GM19452 (cell line): ENCODE measurements at regions not wholly inside any gene's neighbourhood (a gene's known extent, or its start where the extent isn't known, plus 50 kb on each side); places are given as distances from the start of the nearest gene placed in this dataset.
"Not testable (repeated sequence)": the region's sequence is repeated elsewhere in the genome, so short reads cannot be mapped to it uniquely, and the experiment has no call there.

Source experiments
- ATAC-seq: cut with Tn5 transposase; IDR thresholded peaks from one replicate; pipeline ENCODE4 v1.9.1; 2021; ENCODE audit not compliant: unreplicated experiment

DNA sequence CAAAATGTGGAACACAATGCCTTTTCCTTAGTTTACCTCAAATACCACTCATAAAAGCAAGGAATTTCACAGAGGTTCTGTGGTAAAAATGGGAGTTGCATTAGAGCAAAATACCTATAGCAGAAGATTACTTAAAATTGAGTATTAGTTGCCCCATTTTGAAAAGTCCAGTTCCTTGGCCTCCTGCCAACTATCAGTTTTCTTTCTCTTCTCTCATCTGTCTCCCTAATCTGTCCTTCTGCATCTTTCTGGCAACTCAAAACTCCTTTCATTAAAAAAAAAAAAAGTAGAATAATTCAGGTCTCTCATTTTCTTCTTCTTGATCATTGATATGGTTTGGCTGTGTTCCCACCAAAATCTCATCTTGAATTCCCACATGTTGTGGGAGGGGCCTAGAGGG is 127.3 kb downstream of the ATP23 start:
- ATAC-seq: no peak

- no peak for ATAC-seq
Measured at GRCh38 chr12:58069268-58069963, 128.0 kb downstream of the ATP23 start.

GRCh38 chr12:58071994-58072393 is 130.6 kb downstream of the ATP23 start:
- no peak for ATAC-seq

GRCh38 chr12:58074259-58074658 is 132.9 kb downstream of the ATP23 start:
- ATAC-seq: no peak

DNA sequence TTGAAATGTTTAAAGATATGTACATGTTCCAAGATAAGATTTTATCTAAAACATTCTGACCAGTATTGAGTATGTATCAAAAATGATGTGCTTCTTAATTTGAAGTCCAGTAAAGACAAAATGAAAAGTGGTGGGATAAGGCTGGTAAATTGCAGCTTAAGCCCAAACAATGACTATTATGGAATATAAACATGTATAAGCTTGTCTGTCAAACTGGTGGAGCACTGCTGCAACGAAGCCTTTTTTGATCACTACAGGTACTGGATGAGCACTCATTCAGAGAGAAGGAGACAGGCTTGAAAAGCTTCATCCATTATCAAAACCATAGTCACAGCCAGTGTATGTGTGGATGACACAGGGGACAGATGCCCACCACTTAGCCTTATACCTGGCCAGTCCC is 138.4 kb downstream of the ATP23 start:
- no peak for ATAC-seq

DNA sequence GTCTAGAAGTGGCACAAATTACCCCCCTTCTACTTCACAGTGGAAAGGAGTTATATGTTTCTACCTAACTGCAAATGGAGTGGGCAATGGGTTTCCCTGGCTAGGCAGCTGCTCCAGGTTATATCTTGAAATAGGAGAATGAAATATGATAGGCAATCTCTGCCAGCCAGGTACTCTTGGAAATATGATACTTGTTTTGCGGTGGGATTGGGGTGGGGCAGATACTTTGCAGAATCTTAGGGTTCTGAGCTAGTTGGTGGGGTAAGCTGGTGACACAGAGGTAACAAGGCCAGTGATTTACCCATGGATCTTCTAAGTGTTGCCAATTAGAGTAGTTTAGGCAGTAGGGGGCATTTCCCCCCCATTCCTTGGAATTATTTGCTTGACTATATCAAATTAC is 140.1 kb downstream of the ATP23 start:
- ATAC-seq: no peak

GRCh38 chr12:58082996-58083395 is 141.6 kb downstream of the ATP23 start:
- no peak for ATAC-seq

- ATAC-seq: no peak
Measured at GRCh38 chr12:58086006-58086405, 144.6 kb downstream of the ATP23 start.

- ATAC-seq: no peak
Measured at GRCh38 chr12:58086930-58087329, 145.6 kb downstream of the ATP23 start.

GRCh38 chr12:58087423-58088127 is 146.2 kb downstream of the ATP23 start:
- ATAC-seq: no peak

DNA sequence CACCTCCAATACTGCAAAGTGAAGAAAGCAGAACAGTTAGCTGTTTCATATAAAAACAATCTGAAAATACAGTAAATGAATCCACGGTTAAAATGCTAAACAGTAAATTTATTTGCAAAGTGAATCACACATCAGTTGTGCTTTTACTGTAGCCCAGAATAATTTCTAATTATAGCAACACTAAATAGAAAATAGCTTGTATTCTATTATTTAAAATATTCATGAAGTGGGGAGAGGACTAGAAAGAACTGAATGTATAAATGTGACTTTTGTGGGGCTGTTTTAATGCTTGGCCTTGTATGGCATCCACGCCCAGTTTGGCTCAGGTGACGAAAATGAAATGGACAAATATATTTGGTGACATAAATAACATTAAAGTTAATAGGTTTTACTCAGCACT is 148.2 kb downstream of the ATP23 start:
- no peak for ATAC-seq

GRCh38 chr12:58090685-58091084 is 149.3 kb downstream of the ATP23 start:
- ATAC-seq: no peak

DNA sequence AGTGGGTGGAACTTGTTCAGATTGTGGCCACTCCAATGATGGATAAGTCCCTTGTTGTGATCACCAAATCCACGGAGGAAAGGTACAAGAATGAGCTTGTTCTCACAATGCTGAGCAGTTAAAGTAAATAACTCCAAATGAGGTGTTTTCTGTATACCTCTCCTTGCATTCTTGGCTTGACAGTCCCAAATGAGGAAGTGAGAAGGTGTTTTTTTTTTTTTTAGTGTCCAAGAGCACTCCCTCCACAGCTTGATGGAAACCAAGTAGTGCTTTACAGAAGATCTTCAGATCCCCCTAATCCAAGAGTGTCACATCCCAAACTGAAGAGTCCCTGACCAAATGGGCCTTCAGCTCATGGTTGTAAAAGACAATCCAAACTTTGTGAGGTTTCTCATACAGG is 153.6 kb downstream of the ATP23 start:
- ATAC-seq: no peak

DNA sequence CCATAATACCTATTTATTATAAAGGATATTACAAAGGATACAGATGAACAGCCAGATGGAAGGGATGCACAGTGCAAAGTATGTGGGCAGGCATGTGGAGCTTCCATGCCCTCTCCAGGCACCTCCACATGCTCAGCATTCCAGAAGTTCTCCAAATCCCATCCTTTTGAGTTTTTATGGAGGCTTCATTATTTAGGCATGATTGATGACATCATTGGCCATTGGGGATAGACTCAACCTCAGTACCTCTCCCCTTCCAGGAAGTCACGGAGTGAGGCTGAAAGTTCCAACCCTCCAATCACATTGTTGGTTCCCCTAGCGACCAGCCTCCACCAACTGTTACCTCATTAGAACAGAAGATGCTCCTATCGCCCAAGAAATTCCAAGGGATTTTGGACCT is 156.4 kb downstream of the ATP23 start:
- no peak for ATAC-seq

- ATAC-seq: no peak
Measured at GRCh38 chr12:58099476-58099875, 158.1 kb downstream of the ATP23 start.

- ATAC-seq: no peak
Measured at GRCh38 chr12:58104351-58104755, 163.0 kb downstream of the ATP23 start.

GRCh38 chr12:58105225-58106119 is 164.1 kb downstream of the ATP23 start:
- no peak for ATAC-seq

GRCh38 chr12:58106195-58106594 is 164.8 kb downstream of the ATP23 start:
- no peak for ATAC-seq

- ATAC-seq: no peak
Measured at GRCh38 chr12:58117201-58117600, 175.8 kb downstream of the ATP23 start.

GRCh38 chr12:58117667-58118066 is 176.3 kb downstream of the ATP23 start:
- no peak for ATAC-seq

GRCh38 chr12:58125761-58126160 is 184.4 kb downstream of the ATP23 start:
- ATAC-seq: not testable (repeated sequence)
